NCI-H774 (cell line): ENCODE measurements at regions not wholly inside any gene's neighbourhood (a gene's known extent, or its start where the extent isn't known, plus 50 kb on each side); places are given as distances from the start of the nearest gene placed in this dataset.

Source experiments
- DNase-seq: peaks from one replicate; lab custom pipeline; 2025; lab: John Stamatoyannopoulos, UW

- no peak for DNase-seq
Measured at GRCh38 chr19:32294871-32295438, 50.5 kb upstream of the ZNF507 start.
